ENCODE measurements at regions not wholly inside any gene's neighbourhood (a gene's known extent, or its start where the extent isn't known, plus 50 kb on each side); places are given as distances from the start of the nearest gene placed in this dataset.

GRCh38 chr21:23718446-23719285 lies 1888.6 kb downstream of the MRPL39 start:
- no peak for TF ChIP-seq CTCF (IDR thresholded peaks at IDR 0.05)
- intact Hi-C loops (cut with DNase I) = no loop called here

GRCh38 chr21:23712166-23712565 lies 1895.1 kb downstream of the MRPL39 start:
- Histone ChIP-seq H3K36me3 (no peaks in the 10 kb centered on the region), H3K4me3 (no peak overlapping the region), H3K9me3 (no peaks in the 10 kb centered on the region), H3K4me1 (no peaks in the 10 kb centered on the region), H3K27me3 (no peaks in the 10 kb centered on the region), H3K27ac (no peak overlapping the region)
- ATAC-seq (no peak), DNase-seq (no peak)
- intact Hi-C loops (cut with DNase I) = no loop called here
- TF ChIP-seq CTCF (IDR thresholded peaks at IDR 0.05) = no peak

More at GRCh38 chr21:23718446-23719285, 1888.6 kb downstream of the MRPL39 start:
- no peak for ATAC-seq
- H3K27me3 ChIP-seq = no peaks in the 10 kb centered on the region
- DNase-seq = no peak
- H3K4me3 ChIP-seq = no peak overlapping the region
- H3K9me3 ChIP-seq = no peaks in the 10 kb centered on the region
- H3K27ac ChIP-seq = no peak overlapping the region
- H3K36me3 ChIP-seq = no peaks in the 10 kb centered on the region
- H3K4me1 ChIP-seq = no peaks in the 10 kb centered on the region

- no peak for TF ChIP-seq CTCF (IDR thresholded peaks at IDR 0.05)
- intact Hi-C loops (cut with DNase I) = no loop called here
- Histone ChIP-seq H3K36me3 (no peaks in the 10 kb centered on the region), H3K27me3 (no peaks in the 10 kb centered on the region), H3K4me3 (no peak overlapping the region), H3K4me1 (no peaks in the 10 kb centered on the region), H3K9me3 (no peaks in the 10 kb centered on the region), H3K27ac (no peak overlapping the region)
- ATAC-seq = no peak
- no peak for DNase-seq
Measured at GRCh38 chr21:23706431-23706830, 1900.8 kb downstream of the MRPL39 start.

GRCh38 chr21:23699402-23699801 lies 1907.9 kb downstream of the MRPL39 start:
- no peak for ATAC-seq
- intact Hi-C loops (cut with DNase I) = no loop called here

GRCh38 chr21:23698619-23699018 lies 1908.7 kb downstream of the MRPL39 start:
- no peak for TF ChIP-seq CTCF (IDR thresholded peaks at IDR 0.05)
- H3K36me3 ChIP-seq = no peaks in the 10 kb centered on the region
- DNase-seq (no peak), ATAC-seq (no peak)
- no peaks in the 10 kb centered on the region for H3K4me1 ChIP-seq
- intact Hi-C loops (cut with DNase I) = no loop called here
- no peak overlapping the region for H3K27ac ChIP-seq
- H3K9me3 ChIP-seq = no peaks in the 10 kb centered on the region
- H3K27me3 ChIP-seq = no peaks in the 10 kb centered on the region
- no peak overlapping the region for H3K4me3 ChIP-seq

More at GRCh38 chr21:23699402-23699801, 1907.9 kb downstream of the MRPL39 start:
- Histone ChIP-seq H3K27ac (no peak overlapping the region), H3K36me3 (no peaks in the 10 kb centered on the region), H3K9me3 (no peaks in the 10 kb centered on the region), H3K4me3 (no peak overlapping the region), H3K27me3 (no peaks in the 10 kb centered on the region), H3K4me1 (no peaks in the 10 kb centered on the region)
- TF ChIP-seq CTCF (IDR thresholded peaks at IDR 0.05) = no peak
- no peak for DNase-seq
